Astrocyte of the cerebellum (primary cell): ENCODE measurements at regions not wholly inside any gene's neighbourhood (a gene's known extent, or its start where the extent isn't known, plus 50 kb on each side); places are given as distances from the start of the nearest gene placed in this dataset.

Experiments
- DNase-seq: peaks from one replicate; pipeline ENCODE4 v3.0.0-alpha.2; 2011; ENCODE audit warnings: low read depth
- H3K4me3 ChIP-seq: 2 replicates; pipeline ENCODE4 v1.5.1; 2011; ENCODE audit warnings: mild to moderate bottlenecking, low read depth, low read length, moderate library complexity
- CTCF ChIP-seq: IDR thresholded peaks from 2 replicates; pipeline ENCODE4 v1.5.1; 2012; ENCODE audit warnings: low read length, low read depth, moderate library complexity, mild to moderate bottlenecking; ENCODE audit errors: missing control alignments
- in situ Hi-C: cut with HindIII; loops from 2 replicates; pipeline ENCODE4 v1.10.0; 2017; ENCODE audit warnings: low sequenced_read_pairs

- no peak overlapping the region for H3K4me3 ChIP-seq
- in situ Hi-C loops = no loop called here
- no peak for DNase-seq
- no peak for TF ChIP-seq CTCF
Observed at GRCh38 chr3:67765575-67765974, 111.2 kb upstream of the SUCLG2 start.

- in situ Hi-C loops = no loop called here
- TF ChIP-seq CTCF = no peak
- DNase-seq = no peak
- H3K4me3 ChIP-seq = no peak overlapping the region
Observed at GRCh38 chr3:67745296-67745695, 90.9 kb upstream of the SUCLG2 start.

GRCh38 chr3:67744699-67745098 lies 90.3 kb upstream of the SUCLG2 start:
- in situ Hi-C loops = no loop called here
- TF ChIP-seq CTCF = no peak
- H3K4me3 ChIP-seq = no peak overlapping the region
- no peak for DNase-seq

GRCh38 chr3:67739851-67740250 lies 85.4 kb upstream of the SUCLG2 start:
- in situ Hi-C loops = no loop called here
- no peak for TF ChIP-seq CTCF
- H3K4me3 ChIP-seq = no peak overlapping the region
- no peak for DNase-seq

- no peak for DNase-seq
- H3K4me3 ChIP-seq = no peak overlapping the region
- in situ Hi-C loops = no loop called here
- TF ChIP-seq CTCF = no peak
Observed at GRCh38 chr3:67737906-67738865, 83.8 kb upstream of the SUCLG2 start.

GRCh38 chr3:67737140-67737539 lies 82.7 kb upstream of the SUCLG2 start:
- in situ Hi-C loops = no loop called here
- no peak overlapping the region for H3K4me3 ChIP-seq
- TF ChIP-seq CTCF = no peak
- DNase-seq = no peak
